HG03378 (cell line): ENCODE measurements at regions not wholly inside any gene's neighbourhood (a gene's known extent, or its start where the extent isn't known, plus 50 kb on each side); places are given as distances from the start of the nearest gene placed in this dataset.

ENCODE experiments used
- ATAC-seq: cut with Tn5 transposase; IDR thresholded peaks from one replicate; pipeline ENCODE4 v1.9.1; 2021; ENCODE audit warnings: mild to moderate bottlenecking, moderate library complexity; ENCODE audit not compliant: unreplicated experiment

DNA sequence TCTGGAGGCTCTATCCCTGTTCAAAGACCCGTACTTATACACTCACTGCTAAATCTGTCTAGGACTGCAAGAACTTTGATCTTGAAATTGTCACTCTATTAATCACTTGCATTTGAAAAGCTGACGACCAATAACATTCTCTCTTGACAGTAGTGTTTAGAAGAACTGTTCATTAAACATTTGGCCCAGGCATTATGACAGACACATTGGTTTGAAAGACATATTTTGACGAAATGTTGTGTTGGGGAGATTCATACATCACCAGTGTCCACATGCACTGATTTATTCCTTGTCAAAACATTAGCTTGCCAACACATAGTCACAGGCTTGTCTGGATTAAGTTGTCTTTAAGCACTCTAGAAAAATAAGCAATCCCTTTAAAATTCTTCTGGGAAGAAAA, 951.3 kb downstream of the ADGRL2 start:
- ATAC-seq = no peak

DNA sequence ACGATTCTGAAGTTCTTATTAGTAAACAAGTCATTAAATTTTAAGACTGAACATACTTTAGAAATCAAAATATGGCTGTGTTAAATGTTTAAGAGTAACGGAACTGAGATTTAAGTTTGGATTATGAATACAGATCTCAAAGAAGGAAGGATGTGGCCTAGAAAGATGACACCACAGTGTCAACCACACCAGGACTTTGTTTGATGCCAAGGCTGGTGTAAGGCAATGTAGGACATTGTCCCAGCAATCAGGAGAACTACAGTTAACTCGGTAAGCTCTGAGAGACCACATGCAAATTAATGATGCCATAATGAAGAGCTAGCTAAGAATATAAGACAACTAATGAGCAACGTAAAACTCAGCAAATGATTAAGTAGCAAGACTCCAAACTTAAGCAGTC, 932.9 kb downstream of the ADGRL2 start:
- ATAC-seq = no peak

DNA sequence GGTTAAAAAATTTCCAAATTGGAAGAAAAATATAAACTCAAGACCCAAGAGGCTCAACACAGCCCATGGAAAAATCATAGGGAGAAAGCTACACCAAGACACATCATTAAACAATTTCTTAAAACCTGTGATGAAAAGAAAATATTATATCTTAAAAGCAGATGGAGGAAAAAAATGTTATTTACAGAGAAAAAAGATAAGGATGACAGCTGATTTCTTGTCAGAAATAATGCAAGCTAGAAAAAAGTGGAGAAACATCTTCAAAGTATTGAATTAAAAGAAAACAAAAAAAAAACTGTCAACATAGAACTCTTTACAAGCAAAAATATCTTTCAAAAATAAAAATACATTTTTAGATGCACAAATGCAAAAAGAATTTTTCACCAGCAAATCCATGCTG, 930.5 kb downstream of the ADGRL2 start:
- ATAC-seq = no peak

DNA sequence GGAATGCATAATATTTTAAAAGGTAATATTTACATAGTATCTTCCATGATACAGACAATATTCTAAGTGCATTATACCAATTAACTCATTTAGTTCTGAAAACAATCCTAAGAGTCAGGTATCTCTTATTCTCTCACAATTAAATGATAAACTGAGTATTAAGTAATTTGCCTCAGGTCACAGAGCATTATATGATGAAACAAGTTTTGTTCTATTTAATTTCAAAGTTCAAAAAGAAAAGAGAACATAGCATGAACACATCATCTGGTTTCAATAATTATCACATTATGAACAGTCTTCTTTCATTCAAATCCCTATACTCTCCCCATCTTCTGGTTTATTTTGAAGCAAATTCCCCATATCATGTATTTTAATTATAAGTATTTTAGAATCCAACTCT, 927.5 kb downstream of the ADGRL2 start:
- no peak for ATAC-seq

DNA sequence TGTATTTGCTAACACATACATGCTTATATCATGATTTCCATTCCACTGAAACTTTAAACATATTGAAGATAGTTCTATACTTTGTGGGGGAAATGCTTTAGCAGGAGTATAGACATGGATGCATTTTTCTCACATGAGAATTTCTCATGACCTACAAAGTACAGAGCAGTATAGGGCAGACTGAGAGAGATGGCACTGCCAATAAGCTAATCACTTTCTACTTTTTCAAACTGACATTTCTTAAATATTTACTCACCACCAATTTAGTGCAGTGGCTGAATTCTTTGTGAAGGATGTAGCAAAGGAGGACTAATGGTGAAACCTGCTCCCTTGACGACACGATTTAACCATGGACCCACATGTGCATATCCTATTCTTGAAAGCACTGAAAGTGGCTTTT, 923.5 kb downstream of the ADGRL2 start:
- ATAC-seq = no peak

DNA sequence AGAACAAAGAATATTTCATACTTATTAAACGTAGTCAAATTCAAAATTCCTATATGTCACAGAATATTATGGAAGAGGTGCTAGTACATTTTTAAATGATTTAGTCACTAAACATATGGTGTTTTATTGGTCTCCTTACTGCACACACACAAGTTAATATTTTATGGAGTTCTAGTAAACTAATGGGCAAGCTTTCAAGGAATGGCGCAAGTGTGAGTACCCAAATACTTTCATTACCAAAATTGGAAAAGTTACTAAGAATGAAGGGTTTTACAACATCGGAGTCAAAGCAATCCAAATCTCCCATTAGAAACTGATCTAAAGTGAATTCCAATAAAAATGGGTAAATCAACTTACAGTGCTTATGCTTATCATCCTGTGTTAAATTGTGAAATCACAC, 921.9 kb downstream of the ADGRL2 start:
- no peak for ATAC-seq

DNA sequence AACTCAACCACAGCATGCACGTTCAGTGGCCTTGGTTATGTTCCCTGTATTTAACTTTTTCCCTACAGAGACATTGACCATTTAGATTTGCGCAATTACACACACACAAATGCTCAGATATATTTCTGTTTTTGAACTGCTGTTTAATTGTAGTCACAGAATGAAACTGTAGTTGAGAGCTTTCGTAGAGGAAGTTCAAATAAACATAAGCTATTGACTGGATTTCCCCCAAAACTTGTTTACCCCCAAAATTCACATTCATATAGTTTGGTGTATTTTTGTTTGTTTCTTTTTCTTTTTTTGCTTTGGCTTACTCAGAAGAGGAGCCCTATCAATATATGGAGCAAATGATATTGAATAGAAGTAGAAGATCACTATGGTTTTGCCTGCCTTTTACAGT, 921.0 kb downstream of the ADGRL2 start:
- ATAC-seq = no peak

DNA sequence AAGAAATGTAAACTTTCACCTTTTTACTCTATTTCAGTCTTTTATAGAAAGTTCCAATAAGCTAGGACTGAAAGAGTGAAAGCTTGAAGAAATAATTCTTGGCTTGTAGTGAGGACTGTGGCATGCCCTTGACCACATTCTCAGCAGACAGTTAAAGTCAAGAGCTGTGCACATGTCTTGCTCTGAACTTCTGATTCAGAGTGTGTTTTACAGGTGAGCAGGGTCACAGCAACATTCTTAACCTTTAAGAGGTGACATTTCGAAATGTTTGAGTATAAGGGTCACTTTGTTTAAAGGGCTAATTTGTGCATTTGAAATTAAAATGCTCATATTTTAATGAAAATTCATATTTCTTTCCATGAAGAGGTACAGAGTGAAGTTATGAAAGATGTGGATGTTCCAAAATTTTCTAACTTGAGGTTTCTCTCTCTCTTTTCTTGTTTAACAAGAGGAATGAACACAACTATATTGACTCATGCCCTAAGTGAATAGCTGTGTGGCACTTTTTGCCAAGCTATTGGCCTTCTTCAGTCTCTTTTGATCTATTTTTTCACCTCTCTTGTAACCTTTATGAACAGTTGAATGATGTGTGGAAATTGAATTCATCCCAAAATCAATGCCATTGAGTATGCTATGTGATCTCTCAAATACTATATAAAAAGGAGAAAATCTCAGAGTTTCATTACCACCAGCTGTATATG, 918.1 kb downstream of the ADGRL2 start:
- ATAC-seq = no peak

DNA sequence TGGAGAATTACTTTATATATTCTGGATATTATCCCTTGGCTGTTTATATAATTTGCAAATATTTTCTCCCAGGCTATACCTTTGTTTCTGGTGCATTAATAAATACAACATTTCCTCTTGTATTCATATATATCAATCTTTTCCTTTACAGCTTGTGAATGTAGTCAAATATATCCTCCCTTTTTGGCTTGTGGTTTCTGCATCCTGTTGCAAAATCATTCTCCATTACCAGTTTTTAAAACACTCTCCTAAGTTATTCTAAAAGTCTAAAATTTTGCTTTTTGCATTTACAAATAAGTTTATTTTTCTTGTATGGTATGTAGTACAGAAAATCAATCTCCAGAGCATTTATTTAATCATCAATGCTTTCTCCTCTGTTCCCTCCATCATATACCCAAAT, 909.4 kb downstream of the ADGRL2 start:
- ATAC-seq = no peak

DNA sequence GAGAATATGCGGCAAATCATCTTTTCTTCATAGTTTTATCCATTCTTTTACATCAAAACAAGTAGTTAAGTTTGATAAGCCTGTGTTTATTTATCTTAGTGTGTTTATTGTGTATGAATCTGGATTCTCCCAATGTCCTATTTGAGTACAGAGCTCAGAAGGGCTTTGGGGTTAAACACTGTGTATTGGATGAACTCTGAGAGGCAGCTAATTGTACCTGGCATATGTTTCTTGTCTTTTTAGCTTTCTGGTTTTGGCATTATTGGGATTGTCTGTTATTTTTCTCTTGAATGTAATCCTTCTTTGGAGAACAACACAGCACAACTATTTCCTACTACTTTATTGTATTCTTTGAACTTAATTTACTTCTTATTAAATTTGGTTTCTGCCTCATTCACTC, 906.9 kb downstream of the ADGRL2 start:
- ATAC-seq = no peak

DNA sequence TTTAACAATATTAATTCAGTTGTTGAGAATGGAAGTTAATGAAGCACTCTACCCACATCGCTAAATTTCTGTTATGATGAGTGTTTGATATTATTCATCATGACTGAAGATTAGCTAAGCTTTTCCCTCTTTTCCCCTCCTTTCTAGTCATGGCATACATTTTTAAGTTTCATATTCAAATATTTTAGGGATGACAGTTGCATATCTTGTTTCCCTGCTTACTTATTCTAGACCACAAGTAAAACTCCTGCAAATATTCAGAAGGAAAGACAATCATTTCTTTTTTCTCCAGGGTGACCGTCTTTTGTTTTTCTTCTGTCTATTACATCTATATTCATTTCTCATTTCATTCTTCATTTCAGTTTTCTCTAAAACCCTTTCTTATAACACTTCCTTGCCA, 906.0 kb downstream of the ADGRL2 start:
- no peak for ATAC-seq

DNA sequence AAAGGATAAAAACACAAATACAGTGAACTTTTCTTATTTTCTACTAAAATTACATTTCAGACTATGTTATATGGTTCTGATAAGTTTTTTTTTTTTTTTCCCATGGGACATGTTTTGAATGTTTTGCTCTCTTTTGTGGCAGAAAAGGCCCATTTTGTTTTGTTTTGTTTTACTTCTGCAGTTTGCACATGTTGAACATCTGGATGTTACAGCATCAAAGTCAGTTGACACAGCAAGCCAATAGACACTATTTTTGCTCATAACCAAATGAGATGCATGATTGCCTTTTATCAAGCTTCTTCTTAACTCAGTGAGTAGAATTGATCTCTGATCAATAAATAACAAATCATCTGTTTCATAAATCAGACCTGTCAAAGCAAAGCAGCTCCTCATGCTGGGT, 904.2 kb downstream of the ADGRL2 start:
- no peak for ATAC-seq

DNA sequence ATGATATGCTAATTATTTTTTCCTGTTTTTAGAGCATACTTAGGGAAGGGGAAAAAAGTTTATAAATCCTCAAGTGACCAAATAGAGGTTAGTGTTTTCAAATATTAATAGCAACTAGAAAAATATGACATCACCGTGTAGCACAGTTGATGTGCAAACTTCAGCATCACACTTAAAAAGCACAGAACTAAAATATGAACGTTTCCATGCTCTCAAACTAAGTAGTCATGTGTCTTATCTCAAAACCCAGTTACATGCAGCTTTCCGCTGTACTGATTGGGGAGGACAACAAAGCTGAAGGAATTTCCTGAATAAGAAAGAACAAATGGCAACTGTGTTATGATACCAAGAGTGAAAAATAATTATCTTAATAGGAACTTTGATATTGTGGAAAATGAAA, 903.7 kb downstream of the ADGRL2 start:
- ATAC-seq = no peak

DNA sequence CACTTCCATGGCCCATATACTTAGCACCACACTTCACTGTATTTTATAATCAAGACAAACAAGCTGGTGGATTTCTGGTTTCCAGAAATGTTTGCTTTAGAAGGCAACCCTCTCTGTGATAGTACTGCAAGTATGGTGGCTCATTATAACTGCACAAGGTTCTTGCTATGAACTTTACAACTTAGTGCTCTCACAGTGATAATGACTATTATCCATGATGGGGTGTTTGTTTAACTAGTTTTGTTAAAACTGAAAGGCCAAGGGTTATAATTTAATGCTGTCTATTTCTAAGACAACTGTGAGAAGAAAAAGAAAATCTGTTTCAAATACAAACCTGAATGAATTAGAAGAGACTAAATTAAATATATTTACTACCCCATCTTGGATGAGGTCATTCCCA, 903.2 kb downstream of the ADGRL2 start:
- no peak for ATAC-seq

DNA sequence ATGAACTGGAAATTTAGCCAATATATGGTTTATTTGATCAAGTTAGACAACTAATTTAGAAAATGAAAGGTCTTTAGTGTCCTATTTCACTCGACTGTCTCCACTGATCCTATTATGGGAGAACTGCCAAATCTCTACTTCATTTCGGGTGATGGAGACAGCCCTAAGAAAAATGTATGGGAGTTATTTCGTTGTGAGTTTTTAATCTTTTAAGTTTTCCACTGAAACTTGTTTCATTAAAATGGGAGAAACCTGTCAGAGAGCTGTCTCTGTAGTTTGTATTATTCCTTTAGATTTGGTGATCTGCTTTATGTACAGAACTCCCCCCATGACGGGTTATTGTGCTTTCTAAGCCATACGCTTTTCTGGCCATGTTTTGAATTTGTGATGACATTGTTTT, 899.7 kb downstream of the ADGRL2 start:
- ATAC-seq = no peak

DNA sequence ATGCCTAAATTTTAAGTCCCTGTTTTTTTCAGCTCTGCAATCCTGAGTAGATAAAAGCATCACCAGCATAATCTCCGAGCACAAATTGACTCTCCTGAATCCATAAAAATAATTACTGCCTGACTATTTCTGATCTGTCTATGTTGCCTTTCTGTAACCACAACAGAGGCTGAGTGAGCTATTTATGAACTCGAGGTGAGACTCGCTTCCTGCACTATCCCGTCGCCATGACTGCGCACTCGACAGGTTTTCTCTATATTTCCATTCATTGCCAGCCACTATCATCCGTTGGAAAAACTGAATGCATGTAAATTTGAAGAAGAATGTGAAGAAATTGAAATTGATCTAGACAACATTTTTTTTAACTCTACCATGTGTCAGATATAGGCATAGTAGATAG, 897.2 kb downstream of the ADGRL2 start:
- ATAC-seq = no peak

DNA sequence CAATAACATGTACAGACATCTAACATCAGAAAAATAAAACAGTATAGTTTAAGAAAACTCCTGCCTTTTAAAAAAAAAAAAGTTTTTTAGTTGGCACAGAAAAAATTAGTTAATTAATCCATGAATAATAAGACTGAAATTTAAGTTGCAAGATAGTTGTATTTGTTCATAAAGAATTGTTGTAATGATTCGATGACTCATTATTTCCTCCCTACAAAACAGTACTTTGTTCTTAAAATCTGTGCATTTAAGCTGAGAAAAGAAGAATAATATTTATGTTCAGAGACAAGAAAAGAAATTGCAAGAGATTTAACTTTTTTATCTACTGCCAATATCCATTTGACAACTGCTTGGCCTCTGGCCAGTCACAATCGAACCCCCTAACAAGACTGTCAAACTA, 894.7 kb downstream of the ADGRL2 start:
- ATAC-seq = no peak

DNA sequence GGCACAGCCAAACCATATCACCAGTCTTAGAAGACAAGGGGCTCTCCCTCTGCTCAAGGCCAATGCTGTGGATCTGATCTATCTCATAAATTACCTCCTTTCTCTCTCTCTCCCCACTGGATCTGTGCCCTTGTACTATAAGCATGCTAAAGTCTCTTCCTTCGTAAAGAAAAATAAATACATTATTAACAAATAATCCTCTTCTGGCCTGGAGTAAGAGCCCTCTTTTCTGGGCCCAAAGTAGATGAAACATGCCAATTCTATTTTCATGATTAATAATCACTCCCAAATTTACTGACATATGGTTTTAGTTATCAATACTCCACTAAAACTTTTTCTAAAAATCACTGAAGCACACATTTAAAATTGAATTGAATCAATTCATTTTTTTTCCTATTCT, 889.7 kb downstream of the ADGRL2 start:
- no peak for ATAC-seq

DNA sequence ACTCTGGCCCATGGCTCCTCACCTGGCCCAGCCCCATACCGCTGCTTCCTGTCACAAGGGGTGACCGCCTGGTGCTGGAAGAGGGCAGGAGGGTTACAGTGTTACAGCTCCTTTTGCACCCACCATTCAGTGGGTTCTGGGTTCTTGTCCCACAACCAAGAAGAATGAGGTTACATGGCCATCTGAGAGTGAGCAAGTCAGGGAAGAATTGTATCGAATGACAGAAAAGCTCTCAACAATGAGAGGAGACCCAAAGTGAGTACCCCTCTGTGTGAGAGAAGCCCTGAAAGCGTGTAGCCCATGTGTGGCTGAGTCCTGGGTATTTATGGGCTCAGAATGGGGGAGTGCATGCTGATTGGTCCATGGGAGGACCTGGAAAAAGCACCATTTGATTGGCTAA, 888.5 kb downstream of the ADGRL2 start:
- ATAC-seq = no peak

DNA sequence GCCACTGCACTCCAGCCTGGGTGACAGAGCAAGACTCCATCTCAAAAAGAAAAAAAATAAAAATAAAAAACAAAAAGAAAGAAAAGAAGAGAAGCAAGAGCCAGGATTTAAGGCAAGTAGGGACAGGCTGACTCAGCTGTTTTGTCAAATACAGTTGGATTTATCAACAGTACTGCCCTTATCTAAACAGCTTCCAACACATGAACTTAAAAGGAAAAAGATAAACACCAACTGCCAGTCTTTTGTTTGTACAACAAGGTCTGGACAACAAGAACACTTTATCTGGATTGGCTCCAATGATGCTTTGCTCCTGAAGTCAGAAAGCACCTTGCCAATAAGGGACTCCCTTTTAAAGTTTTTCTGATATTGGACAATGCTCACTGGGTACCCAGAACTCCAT, 886.0 kb downstream of the ADGRL2 start:
- no peak for ATAC-seq

DNA sequence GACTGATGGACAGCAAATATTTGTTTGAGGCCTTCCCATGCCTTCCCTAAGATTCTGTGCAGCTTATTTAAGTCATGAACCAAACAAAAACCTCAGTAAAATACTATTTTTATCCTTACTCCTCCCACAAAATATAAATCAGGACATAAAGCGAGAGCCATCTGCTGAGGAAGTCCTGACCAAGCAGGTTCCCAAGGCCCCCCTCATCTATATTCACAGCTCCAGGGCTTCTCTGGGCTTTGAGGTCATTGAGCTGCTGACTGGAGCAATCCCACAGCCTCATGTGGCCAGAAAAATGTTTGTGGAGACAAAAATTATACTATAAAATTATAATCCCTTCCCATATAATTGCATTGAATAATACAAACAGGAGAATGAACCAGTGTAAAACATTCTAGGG, 846.2 kb downstream of the ADGRL2 start:
- no peak for ATAC-seq

DNA sequence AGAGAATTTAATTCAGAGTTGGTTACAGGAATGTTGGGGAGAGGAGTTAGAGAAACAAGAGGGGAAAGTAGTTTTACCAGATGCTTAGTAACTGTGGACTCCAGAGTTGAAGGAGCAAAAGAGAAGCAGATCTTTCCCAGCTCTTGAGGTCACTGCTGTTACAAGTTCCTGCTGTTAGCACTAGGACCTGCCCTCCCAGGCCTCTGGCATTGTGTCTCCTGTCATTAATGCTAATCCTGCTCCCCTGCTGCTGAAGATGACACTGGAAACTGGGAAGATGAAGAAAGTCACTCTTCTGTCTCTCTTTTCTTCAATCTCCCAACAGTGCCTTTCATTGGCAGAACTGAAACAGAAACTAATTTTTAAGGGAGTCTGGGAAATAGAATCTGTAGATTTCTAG, 845.6 kb downstream of the ADGRL2 start:
- no peak for ATAC-seq

DNA sequence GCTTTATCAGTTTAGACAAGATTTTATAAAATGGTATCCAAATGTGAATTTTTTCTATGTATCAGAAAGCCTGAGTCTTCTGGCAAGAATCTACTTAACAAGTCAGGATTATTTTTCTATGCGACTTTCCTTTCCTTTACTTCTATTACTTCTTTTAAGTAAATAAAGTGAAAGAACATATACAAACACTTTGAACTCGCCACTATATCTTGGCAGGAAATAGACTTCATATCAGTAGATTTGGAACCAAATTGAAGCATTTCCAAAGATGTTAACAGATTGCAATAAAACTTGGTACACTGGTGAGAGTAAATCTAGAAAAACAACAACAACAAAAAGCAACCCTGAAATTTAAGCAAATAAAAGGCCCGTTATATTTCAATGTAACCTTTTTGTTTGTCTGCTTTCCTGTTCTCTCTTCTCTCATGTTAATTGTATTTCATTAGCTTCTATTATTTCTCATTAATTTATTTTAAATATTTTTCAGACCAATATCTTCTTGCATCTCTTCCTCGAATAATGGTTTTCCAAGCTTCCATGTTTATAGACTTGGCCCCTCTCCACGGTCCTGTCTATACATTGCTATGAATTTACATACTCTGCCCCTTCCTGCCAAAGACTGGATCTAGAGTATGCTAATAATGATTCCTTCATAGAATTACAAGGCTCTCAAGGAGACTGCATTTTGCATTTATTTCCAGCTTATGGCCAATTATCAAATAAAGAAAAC, 843.6 kb downstream of the ADGRL2 start:
- no peak for ATAC-seq
